EH (cell line): ENCODE measurements at regions not wholly inside any gene's neighbourhood (a gene's known extent, or its start where the extent isn't known, plus 50 kb on each side); places are given as distances from the start of the nearest gene placed in this dataset.
A peak's percentile ranks its signal among the peaks of the same experiment; 100 is the strongest.

ENCODE experiments used
- DNase-seq: peaks from one replicate; pipeline ENCODE4 v3.0.0-alpha.2; 2015; ENCODE audit warnings: low read depth

- DNase-seq, result no peak
Observed at GRCh38 chr6:99138445-99138844, 190.7 kb upstream of the FBXL4 start.

- no peak for DNase-seq
Observed at GRCh38 chr6:99137314-99137713, 189.6 kb upstream of the FBXL4 start.

DNA sequence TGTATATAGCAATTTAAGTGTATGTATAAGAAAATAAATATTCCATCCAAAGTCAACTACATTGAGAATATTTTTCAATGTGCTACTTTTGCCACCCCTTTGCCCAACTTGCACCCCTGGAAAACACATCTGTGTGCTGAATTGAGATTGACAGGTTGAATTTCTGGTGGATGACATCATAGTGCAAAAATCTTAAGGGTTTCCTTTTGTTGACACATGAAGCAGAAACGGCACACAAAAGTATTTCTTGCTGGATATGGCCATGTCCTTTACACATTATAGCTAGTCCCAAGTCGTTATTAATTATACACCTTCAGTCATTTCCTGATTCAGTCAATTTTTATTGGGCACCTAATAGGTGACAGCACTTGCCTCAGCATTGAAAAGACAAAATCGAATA, 188.7 kb upstream of the FBXL4 start:
- DNase-seq, result no peak

- DNase-seq, result no peak
Observed at GRCh38 chr6:99132026-99132635, 184.4 kb upstream of the FBXL4 start.

DNA sequence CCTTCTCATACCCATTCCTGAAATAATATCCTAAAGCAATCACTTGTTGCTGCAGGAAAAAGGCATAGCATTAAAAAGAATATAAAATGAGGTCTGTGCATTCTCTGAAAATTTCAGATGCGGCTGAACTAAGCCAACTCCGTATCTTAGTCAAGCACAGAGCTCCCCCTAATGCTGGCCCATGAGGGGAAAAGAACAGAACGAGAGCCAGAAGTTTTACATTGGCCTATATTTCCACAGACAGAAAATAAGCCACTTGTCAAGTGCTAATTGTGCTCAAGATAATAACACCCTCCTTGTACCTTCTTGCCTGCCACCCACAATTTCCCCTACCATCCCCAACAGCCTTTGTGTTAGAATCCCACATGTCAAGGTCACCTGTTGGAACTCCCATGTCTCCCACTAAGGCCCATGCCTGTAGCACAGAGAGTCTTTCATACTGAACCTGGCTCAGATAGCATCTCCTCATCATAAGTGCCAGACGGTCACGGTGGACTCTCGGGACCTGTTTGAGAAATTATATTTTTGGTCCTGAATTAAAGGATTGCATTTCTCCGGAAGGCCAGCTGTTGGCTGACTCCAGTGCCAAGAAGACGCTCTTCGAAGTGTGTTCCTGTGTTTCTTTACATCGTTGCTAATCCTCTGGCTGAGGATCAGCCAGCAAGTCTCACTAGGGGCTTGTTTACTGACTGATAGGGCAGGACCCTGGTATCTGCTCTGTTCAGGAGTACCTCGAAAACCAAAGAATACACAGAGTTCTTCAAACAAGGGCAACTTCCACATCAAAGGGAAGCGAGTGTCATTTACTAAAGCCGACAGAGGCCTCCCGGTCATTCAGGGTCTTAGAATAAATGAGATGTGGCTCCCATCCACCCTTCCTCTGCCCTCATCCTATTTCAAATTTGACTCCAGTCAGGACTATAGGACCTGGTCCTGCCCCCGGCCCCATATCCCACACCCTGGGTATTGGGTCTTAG, 183.4 kb upstream of the FBXL4 start:
- DNase-seq, result no peak

- no peak for DNase-seq
Observed at GRCh38 chr6:99129835-99130234, 182.1 kb upstream of the FBXL4 start.

- no peak for DNase-seq
Observed at GRCh38 chr6:99121748-99122147, 174.0 kb upstream of the FBXL4 start.

- DNase-seq, result no peak
Observed at GRCh38 chr6:99120641-99121040, 172.9 kb upstream of the FBXL4 start.

DNA sequence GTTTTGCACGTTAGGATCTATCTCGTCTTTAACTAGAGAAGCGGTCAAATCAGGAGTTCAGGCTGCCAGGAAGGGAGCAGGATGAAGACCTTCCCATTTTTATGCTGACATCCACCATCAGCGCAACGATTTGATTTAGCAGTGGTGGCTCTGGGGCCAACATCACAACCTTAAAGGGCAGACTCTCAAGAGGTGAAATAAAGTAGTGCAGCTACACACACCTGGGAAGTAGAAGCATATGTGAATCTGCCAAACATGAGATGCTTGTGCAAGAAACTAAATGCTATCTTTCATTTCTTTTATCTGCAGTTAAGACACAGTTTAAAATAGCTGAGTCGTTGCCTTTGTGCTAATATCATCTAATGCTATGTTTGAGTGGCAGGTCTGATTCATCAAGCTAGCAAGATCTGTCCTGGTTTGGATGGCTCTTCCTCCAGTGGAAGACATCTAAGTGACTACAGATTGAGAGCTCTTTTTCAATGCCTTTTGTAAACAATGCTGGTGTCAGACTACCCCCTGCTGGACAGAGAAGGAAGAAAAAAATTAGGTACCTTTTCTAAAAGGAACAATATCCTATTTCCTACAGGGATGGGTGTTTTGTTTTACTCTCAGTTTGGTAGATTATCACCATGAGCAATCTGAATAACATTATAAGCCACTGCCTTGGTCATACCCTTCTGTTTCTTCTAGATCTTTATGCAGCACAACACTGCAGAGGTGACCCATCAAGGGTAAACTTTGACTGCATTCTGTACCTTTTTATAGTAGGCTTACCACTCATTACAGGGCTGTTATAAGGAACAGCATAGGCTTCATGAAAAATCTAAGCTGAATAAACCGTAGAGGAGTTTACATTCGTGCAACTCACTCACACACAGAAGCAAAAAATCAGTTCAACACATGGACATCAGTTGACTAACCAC, 171.6 kb upstream of the FBXL4 start:
- DNase-seq, result peak; percentile 57

DNA sequence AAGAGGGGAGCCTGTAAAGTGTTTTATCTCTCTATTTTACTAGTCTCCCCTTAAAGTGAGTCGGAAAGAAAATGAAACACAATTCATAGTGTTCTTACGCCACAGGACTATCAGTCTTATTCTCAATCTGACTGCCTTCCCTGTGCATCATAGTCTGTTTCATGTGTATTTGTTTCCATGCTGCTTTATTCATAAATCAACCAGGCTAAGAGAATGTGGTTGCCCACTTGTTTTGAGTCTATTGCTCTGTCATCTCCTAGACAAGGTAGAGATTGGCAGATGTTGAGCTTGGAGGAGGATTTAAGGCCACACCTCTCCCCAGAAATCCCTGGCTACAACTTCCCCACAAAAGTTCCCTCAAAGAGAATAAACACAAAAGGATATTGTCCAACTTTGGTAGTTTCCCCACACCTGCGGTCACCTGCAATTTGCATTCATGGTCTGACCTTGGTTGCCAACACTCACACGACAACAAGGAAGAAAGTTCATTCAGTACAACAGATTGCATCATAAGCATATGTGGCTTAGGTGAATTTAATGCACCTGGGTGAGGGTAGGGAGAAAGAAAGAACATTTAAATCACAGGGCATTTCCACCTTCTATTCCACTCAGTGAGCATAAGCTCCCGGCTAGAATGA, 167.1 kb upstream of the FBXL4 start:
- DNase-seq, result no peak

DNA sequence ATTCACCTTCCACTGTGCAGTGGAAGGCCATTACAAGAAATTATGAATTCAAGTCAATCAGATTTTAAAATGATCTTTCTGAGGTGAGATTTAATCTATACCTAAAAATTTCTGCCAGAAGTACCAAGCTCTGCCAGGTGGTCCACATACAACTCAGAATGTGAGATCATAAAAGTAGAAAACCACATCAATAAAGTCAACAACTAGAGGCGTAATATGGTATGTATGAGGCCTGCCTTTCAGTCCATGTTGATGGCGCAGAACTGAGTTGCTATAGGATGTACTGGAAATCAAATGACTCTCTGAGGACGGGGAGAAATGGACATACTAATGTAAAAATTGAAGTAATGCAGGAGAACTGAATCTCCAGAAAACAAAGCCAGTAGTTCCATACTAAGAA, 163.8 kb upstream of the FBXL4 start:
- no peak for DNase-seq

DNA sequence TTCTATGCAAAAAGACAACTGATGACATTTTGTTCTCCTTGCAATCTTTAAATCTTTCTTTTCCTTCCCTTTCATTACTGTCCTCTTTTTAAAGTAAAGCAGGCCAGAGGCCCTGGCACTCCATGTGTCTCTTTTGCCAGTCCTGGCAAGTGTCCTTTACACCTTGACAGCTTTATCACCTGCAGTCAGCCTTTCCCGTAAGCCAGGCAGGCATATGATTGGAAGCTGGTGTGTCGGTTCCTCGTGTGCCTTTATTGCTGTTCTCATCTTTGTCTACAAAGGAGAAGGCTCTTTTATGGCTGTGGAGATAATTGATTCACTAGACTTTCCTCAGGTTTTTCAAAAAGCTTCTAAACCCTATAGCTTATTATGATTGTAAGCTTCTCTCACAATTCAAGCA, 162.3 kb upstream of the FBXL4 start:
- no peak for DNase-seq

DNA sequence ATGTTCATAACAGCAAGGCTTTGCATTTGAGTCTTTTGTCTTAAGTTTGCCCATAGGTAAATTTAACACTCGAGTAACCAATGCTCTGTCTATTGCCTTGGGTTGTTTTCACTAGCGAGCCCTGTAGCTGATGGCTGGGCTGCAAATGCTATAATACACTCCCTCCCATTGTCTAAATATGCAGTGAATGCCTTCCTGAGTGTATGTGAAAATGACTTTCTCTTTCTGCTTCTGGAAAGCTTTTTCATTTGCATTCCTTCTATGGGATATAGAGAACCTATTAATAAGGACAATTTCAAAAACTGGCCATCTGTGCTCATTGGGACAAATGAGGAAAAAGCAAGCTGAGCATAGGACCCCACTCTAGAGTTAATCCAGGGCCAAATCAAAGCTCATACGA, 156.5 kb upstream of the FBXL4 start:
- DNase-seq, result no peak

- DNase-seq, result no peak
Observed at GRCh38 chr6:99099243-99099642, 151.5 kb upstream of the FBXL4 start.

DNA sequence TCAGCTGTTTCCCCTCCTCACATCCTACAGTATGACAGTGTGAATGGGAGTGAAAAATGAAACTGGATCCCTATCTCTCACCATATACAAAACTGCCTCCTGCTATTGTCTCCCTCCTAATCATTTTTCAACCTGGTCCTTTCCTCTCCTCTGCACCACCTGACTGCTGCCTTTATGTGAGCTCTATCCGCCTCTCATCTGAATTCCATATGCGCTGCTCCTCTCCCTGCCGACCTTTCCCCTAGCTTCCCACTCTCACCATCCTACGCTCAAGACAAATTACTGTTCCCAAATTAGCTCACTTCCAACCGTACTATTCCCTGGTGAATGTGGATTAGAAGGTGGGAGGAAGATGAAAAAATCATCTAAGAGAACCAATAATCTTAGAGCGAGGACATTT, 148.4 kb upstream of the FBXL4 start:
- no peak for DNase-seq

GRCh38 chr6:99093456-99094190, 145.9 kb upstream of the FBXL4 start:
- DNase-seq, result no peak

- DNase-seq, result no peak
Observed at GRCh38 chr6:99092461-99092860, 144.7 kb upstream of the FBXL4 start.

DNA sequence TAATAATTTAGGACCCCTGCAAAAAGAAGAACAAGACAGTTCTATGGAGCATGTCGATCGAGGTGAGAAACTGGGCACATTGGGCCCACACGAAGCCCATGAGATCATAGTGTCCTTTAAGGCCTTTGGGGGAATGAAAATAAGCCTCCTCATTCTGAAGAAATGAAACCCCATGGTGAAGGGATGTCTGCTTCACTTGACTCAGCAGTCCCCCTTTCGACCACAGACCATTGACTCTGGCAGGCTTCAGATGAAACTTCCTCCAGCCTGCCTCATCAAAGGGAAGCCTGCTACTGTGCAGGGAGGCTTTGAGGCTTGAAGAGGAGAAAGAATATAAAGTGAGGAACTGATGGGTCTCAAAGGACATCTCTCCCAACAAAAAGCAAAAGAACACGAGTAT, 144.2 kb upstream of the FBXL4 start:
- DNase-seq, result no peak

DNA sequence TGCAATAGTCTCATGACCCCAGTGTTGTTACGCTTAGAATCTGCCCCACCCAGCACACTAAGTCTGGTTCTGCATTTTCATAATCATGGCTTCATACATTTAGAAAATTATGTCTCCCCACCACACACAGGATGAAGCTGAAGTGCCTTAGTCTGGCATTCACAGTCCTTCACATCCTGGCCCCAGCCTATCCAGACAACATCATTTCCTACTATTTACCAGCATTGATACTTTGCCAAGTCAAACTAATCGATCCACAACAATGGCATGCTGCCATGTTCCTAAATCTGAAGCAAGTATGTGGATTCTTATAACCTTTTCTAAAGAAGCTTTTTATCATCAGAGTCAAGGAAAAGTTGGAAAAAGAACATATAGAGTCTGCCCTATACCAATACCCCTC, 132.4 kb upstream of the FBXL4 start:
- DNase-seq, result no peak

DNA sequence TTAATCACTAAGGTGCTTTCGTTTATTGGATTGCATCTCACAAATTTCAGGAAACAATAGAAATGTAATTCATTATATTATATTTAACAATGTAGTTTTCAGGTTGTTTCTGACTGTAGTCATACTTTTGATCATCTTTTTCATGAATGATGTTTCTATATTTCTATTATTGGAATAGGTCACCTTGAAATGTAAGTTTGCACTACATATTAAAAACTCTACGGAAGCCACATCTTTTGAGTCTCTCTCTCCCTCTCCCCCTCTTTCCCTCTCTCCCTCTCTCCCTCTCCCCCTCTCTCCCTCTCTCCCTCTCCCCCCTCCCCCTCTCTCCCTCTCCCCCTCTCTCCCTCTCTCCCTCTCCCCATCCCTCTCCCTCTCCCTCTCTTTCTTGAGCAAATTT, 131.3 kb upstream of the FBXL4 start:
- no peak for DNase-seq

GRCh38 chr6:99073223-99073622, 125.5 kb upstream of the FBXL4 start:
- no peak for DNase-seq
